MM.1S (cell line): ENCODE measurements at regions not wholly inside any gene's neighbourhood (a gene's known extent, or its start where the extent isn't known, plus 50 kb on each side); places are given as distances from the start of the nearest gene placed in this dataset.
A peak's percentile ranks its signal among the peaks of the same experiment; 100 is the strongest.

Experiments used
- DNase-seq: peaks from one replicate; pipeline ENCODE4 v3.0.0-alpha.2; 2015
- H2AFZ ChIP-seq: fragments of 300-600 bp; sonication (generic); 2 replicates; pipeline ENCODE4 v1.6.0; 2016; ENCODE audit warnings: antibody characterized with exemption, low read length
- H3F3A ChIP-seq: fragments of 300-600 bp; sonication (generic); 2 replicates; pipeline ENCODE4 v1.6.1; 2016; ENCODE audit warnings: mild to moderate bottlenecking, antibody characterized with exemption, low read length, moderate library complexity, mixed read lengths; ENCODE audit not compliant: insufficient read depth
- H3K27ac ChIP-seq: fragments of 300-600 bp; sonication (generic); 2 replicates; pipeline ENCODE4 v1.5.1; 2016; ENCODE audit warnings: mild to moderate bottlenecking, low read length
- H3K27me3 ChIP-seq: fragments of 300-600 bp; sonication (generic); replicated peaks from 2 replicates; pipeline ENCODE4 v1.6.0; 2016; ENCODE audit warnings: low read length; ENCODE audit not compliant: insufficient read depth
- H3K36me3 ChIP-seq: fragments of 300-600 bp; sonication (generic); replicated peaks from 2 replicates; pipeline ENCODE4 v1.6.1; 2016; ENCODE audit warnings: mild to moderate bottlenecking, low read length, mixed read lengths; ENCODE audit not compliant: insufficient read depth
- H3K4me1 ChIP-seq: fragments of 300-600 bp; sonication (generic); 2 replicates; pipeline ENCODE4 v1.6.1; 2016; ENCODE audit warnings: low read length, mixed read lengths
- H3K4me2 ChIP-seq: fragments of 300-600 bp; sonication (generic); 2 replicates; pipeline ENCODE4 v1.6.0; 2016; ENCODE audit warnings: low read depth, low read length
- H3K4me3 ChIP-seq: fragments of 300-600 bp; sonication (generic); 2 replicates; pipeline ENCODE4 v1.5.1; 2016; ENCODE audit warnings: low read length, mixed read lengths
- H3K79me2 ChIP-seq: fragments of 300-600 bp; sonication (generic); 2 replicates; pipeline ENCODE4 v1.6.1; 2016; ENCODE audit warnings: mixed run types, low read length, mixed read lengths
- H3K9ac ChIP-seq: fragments of 300-600 bp; sonication (generic); 2 replicates; pipeline ENCODE4 v1.6.1; 2016; ENCODE audit warnings: low read length, mixed read lengths
- H3K9me2 ChIP-seq: fragments of 300-600 bp; sonication (generic); replicated peaks from 2 replicates; pipeline ENCODE4 v1.6.1; 2016; ENCODE audit warnings: mild to moderate bottlenecking, low read length, mixed read lengths; ENCODE audit not compliant: insufficient read depth
- H3K9me3 ChIP-seq: fragments of 300-600 bp; sonication (generic); replicated peaks from 2 replicates; pipeline ENCODE4 v1.6.1; 2016; ENCODE audit warnings: mild to moderate bottlenecking, low read length, mixed read lengths; ENCODE audit not compliant: insufficient read depth
- H4K20me1 ChIP-seq: fragments of 300-600 bp; sonication (generic); 2 replicates; pipeline ENCODE4 v1.6.1; 2016; ENCODE audit warnings: mild to moderate bottlenecking, low read length, moderate library complexity, mixed read lengths; ENCODE audit not compliant: insufficient read depth
- EZH2 ChIP-seq: fragments of 300-600 bp; sonication (generic); optimal IDR thresholded peaks from 2 replicates; pipeline ENCODE3; 2017; ENCODE audit warnings: low read depth, mild to moderate bottlenecking, antibody characterized with exemption, low read length, mixed read lengths
- EZH2phosphoT487 ChIP-seq: fragments of 300-600 bp; sonication (generic); IDR thresholded peaks from 2 replicates; pipeline ENCODE4 v1.6.1; 2018; ENCODE audit warnings: antibody characterized with exemption, low read length
- TF ChIP-seq, protein P1 (sequence below): fragments of 300-600 bp; sonication (generic); IDR thresholded peaks from 2 replicates; pipeline ENCODE4 v1.5.1; 2016; ENCODE audit warnings: antibody characterized with exemption, low read length, mixed read lengths

DNA sequence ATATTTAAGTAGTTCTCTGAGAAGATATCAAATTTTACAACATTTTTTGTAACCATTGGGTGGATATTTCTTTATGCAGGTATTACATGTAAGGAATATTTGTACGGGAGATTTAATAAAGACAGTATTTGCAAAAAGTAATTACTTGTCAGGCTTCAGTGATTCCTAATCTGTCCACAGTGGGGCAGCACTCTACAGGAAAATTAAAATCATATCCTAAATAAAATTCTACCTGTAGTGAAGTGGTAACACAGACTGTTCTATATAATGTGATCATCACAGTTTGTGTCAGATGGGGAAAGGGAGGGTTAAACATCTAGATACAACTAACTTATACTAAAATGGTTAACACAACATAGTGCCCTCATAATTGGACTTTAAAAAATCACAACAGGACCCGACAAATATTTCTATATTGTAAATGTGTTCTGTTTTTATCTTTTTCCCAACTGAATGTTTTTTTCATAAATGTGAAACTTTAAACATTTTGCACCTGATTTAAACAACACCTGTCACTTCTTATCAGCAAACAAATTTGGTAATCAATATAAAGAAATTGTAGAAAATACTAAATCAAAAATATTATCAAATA, 145.6 kb upstream of the MANEA start:
- no peaks in the 10 kb centered on the region for H4K20me1 ChIP-seq
- H2AFZ ChIP-seq: no peak overlapping the region
- no peaks in the 10 kb centered on the region for H3K4me1 ChIP-seq

DNA sequence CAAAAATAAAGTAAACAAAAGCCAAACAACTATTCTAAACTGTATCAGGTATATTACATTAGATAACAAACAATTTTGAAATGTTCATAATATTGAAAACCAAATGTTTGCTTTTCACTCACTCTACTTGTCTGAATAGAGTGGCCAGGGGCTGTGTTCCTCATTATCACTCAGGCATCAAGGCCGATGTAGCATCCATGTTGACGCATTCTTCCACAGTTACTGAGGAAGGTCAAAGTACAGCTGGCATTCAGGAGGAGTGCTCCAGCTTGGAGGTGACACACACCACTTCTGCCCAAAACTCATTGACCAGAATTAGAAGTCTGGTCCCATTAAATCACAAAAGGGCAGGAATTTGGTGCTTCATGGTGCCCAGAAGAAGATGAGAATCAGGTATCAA, 137.6 kb upstream of the MANEA start:
- DNase-seq: no peak
- Histone ChIP-seq H3K36me3 (no peaks in the 10 kb centered on the region), H3K9me2 (no peaks in the 10 kb centered on the region), H3K4me1 (no peaks in the 10 kb centered on the region), H3K9me3 (no peaks in the 10 kb centered on the region), H3K9ac (no peak overlapping the region), H4K20me1 (no peaks in the 10 kb centered on the region), H3K27me3 (no peaks in the 10 kb centered on the region), H3K4me3 (no peak overlapping the region), H3K79me2 (no peaks in the 10 kb centered on the region), H3F3A (no peaks in the 10 kb centered on the region), H3K4me2 (no peak overlapping the region), H2AFZ (no peak overlapping the region), H3K27ac (no peak overlapping the region)
- TF ChIP-seq EZH2phosphoT487: no peak
- TF ChIP-seq EZH2: no peak
- TF ChIP-seq, protein P1, sequence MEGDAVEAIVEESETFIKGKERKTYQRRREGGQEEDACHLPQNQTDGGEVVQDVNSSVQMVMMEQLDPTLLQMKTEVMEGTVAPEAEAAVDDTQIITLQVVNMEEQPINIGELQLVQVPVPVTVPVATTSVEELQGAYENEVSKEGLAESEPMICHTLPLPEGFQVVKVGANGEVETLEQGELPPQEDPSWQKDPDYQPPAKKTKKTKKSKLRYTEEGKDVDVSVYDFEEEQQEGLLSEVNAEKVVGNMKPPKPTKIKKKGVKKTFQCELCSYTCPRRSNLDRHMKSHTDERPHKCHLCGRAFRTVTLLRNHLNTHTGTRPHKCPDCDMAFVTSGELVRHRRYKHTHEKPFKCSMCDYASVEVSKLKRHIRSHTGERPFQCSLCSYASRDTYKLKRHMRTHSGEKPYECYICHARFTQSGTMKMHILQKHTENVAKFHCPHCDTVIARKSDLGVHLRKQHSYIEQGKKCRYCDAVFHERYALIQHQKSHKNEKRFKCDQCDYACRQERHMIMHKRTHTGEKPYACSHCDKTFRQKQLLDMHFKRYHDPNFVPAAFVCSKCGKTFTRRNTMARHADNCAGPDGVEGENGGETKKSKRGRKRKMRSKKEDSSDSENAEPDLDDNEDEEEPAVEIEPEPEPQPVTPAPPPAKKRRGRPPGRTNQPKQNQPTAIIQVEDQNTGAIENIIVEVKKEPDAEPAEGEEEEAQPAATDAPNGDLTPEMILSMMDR: no peak

More for the DNA sequence above, 145.6 kb upstream of the MANEA start:
- Histone ChIP-seq H3K9ac (no peak overlapping the region), H3K9me3 (no peaks in the 10 kb centered on the region), H3K36me3 (no peaks in the 10 kb centered on the region), H3K27ac (no peak overlapping the region), H3F3A (no peaks in the 10 kb centered on the region), H3K4me2 (no peak overlapping the region), H3K27me3 (no peaks in the 10 kb centered on the region), H3K79me2 (no peaks in the 10 kb centered on the region), H3K9me2 (no peaks in the 10 kb centered on the region), H3K4me3 (no peak overlapping the region)
- peak; percentile 42 for DNase-seq
- TF ChIP-seq, protein P1: peak; percentile 69
- TF ChIP-seq EZH2phosphoT487: no peak

DNA sequence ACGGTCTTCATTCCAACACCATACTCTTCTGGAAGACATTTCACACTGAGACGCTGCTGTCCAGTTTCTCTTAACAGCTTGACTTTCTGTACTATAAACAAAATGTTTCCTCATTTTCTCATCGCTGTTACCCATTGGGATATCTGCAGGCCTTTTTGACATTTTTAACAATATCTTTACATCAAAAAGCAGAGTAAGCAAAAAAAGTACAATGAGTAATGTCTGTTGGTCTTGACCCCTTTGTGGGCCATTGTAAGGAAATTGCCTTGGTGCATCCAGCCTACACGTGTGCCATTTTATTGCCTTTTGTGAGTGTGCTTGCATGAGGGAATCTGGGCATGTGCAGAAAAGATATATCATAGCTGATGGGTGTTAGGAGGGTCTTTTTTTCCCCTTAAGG, 129.1 kb upstream of the MANEA start:
- no peak overlapping the region for H3K27ac ChIP-seq
- no peak overlapping the region for H3K4me3 ChIP-seq
- no peaks in the 10 kb centered on the region for H3F3A ChIP-seq
- no peaks in the 10 kb centered on the region for H4K20me1 ChIP-seq
- no peaks in the 10 kb centered on the region for H3K27me3 ChIP-seq
- H3K36me3 ChIP-seq: no peaks in the 10 kb centered on the region
- no peak overlapping the region for H3K9ac ChIP-seq
- no peaks in the 10 kb centered on the region for H3K4me1 ChIP-seq
- H2AFZ ChIP-seq: no peak overlapping the region
- H3K4me2 ChIP-seq: no peak overlapping the region
- H3K9me2 ChIP-seq: no peaks in the 10 kb centered on the region
- H3K9me3 ChIP-seq: no peaks in the 10 kb centered on the region
- TF ChIP-seq EZH2phosphoT487: no peak
- TF ChIP-seq, protein P1: no peak
- no peak for TF ChIP-seq EZH2
- no peaks in the 10 kb centered on the region for H3K79me2 ChIP-seq
- no peak for DNase-seq
